GM19328 (cell line): ENCODE measurements at regions not wholly inside any gene's neighbourhood (a gene's known extent, or its start where the extent isn't known, plus 50 kb on each side); places are given as distances from the start of the nearest gene placed in this dataset.

Source experiments
- ATAC-seq: cut with Tn5 transposase; IDR thresholded peaks from one replicate; pipeline ENCODE4 v1.9.1; 2021; ENCODE audit warnings: mild to moderate bottlenecking, moderate library complexity; ENCODE audit not compliant: unreplicated experiment

- ATAC-seq = no peak
Observed at GRCh38 chr12:85669911-85670310, 166.3 kb downstream of the RASSF9 start.

GRCh38 chr12:85672436-85672835, 163.8 kb downstream of the RASSF9 start:
- ATAC-seq = no peak

- ATAC-seq = no peak
Observed at GRCh38 chr12:85673921-85674420, 162.2 kb downstream of the RASSF9 start.

GRCh38 chr12:85676816-85677749, 159.1 kb downstream of the RASSF9 start:
- no peak for ATAC-seq

- no peak for ATAC-seq
Observed at GRCh38 chr12:85679296-85679695, 156.9 kb downstream of the RASSF9 start.

- no peak for ATAC-seq
Observed at GRCh38 chr12:85680881-85681280, 155.3 kb downstream of the RASSF9 start.

GRCh38 chr12:85681333-85681732, 154.9 kb downstream of the RASSF9 start:
- no peak for ATAC-seq

- no peak for ATAC-seq
Observed at GRCh38 chr12:85683051-85683450, 153.2 kb downstream of the RASSF9 start.

GRCh38 chr12:85688837-85689236, 147.4 kb downstream of the RASSF9 start:
- no peak for ATAC-seq

- ATAC-seq = no peak
Observed at GRCh38 chr12:85690146-85690545, 146.1 kb downstream of the RASSF9 start.

GRCh38 chr12:85693093-85693665, 143.0 kb downstream of the RASSF9 start:
- ATAC-seq = no peak

- no peak for ATAC-seq
Observed at GRCh38 chr12:85695097-85695715, 141.0 kb downstream of the RASSF9 start.

GRCh38 chr12:85697003-85697402, 139.2 kb downstream of the RASSF9 start:
- ATAC-seq = no peak

- no peak for ATAC-seq
Observed at GRCh38 chr12:85698937-85699336, 137.3 kb downstream of the RASSF9 start.

GRCh38 chr12:85708775-85709174, 127.4 kb downstream of the RASSF9 start:
- ATAC-seq = no peak

GRCh38 chr12:85711735-85712390, 124.3 kb downstream of the RASSF9 start:
- no peak for ATAC-seq

GRCh38 chr12:85713373-85713772, 122.8 kb downstream of the RASSF9 start:
- ATAC-seq = no peak

GRCh38 chr12:85714425-85714824, 121.8 kb downstream of the RASSF9 start:
- ATAC-seq = no peak

- no peak for ATAC-seq
Observed at GRCh38 chr12:85720308-85721033, 115.7 kb downstream of the RASSF9 start.

- no peak for ATAC-seq
Observed at GRCh38 chr12:85725991-85726390, 110.2 kb downstream of the RASSF9 start.
